Posterior cingulate gyrus (tissue), 11 donors: ENCODE measurements at regions not wholly inside any gene's neighbourhood (a gene's known extent, or its start where the extent isn't known, plus 50 kb on each side); places are given as distances from the start of the nearest gene placed in this dataset.

Experiments used
- DNase-seq, 10 donors: peaks; one replicate each; pipeline versions ENCODE4 v3.0.0 to v3.0.0-alpha.2; 2020 to 2021; ENCODE audit warnings: mixed read lengths in 3 of 10
- intact Hi-C: fragments of 100-400 bp; cut with DNase I; formaldehyde crosslinking; loops from one replicate; pipeline ENCODE4 v1.15.1; 2023

DNA sequence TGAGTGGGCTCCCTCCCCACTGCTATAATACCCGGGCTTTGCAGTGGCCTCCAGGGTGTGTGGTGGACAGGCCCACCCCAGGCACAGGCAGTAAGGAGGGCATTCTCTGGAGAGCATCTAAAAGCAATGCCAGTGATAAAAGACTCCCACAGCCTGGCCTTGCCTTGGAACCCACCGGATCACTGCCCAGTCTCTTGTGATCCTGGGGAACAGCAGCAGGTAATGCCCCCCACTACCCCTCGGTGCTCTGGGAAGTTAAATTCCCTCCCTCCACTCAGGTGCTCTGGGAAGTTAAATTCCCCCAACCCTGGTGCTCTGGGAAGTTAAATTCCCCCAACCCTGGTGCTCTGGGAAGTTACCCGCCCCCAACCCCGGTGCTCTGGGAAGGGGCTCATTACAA, 565.2 kb downstream of the TCERG1L start:
- intact Hi-C loops, result no loop called here
- DNase-seq, result peak in 2 of 10 donors; percentile 1 to 29

GRCh38 chr10:130747356-130747755, 564.2 kb downstream of the TCERG1L start:
- peak in 3 of 10 donors; percentile 3 to 19 (median 5) for DNase-seq
- intact Hi-C loops, result no loop called here

GRCh38 chr10:130747946-130748345, 563.6 kb downstream of the TCERG1L start:
- peak in 3 of 10 donors; percentile 1 to 14 (median 5) for DNase-seq
- intact Hi-C loops, result no loop called here

DNA sequence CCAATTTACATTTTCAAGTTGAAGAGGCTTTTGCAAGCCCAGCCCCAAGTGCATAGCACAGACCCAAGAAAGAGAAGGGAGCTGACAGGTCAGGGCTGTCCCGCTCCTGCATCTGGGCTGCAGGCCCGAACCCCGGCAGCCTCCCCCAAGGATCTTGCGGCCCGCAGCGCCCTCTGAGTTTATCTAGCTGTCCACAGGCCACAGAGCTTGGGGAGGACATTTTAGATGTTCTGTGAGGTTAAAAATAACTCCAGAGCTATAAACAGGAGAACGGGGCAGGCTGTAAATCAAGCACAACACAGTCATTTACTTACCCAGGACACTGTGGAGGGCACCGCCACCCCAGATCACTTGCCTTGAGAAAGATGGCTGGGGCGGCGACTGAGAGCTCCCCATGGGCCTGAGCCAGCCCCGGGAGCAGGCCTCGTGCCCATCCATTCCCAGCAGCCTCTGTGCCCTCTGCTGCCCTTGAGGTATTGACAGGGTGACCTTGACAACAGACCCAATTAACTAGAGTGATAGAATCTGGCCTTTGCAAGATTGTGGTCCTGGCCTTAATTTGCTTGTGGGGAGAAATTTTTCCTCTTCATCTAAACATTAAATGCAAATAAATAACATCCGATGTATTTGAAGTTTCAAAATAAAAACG, 563.0 kb downstream of the TCERG1L start:
- peak in 2 of 10 donors; percentile 5 to 79 for DNase-seq
- intact Hi-C loops, result no loop called here

GRCh38 chr10:130749911-130750310, 561.6 kb downstream of the TCERG1L start:
- peak in 2 of 10 donors; percentile 3 to 61 for DNase-seq

DNA sequence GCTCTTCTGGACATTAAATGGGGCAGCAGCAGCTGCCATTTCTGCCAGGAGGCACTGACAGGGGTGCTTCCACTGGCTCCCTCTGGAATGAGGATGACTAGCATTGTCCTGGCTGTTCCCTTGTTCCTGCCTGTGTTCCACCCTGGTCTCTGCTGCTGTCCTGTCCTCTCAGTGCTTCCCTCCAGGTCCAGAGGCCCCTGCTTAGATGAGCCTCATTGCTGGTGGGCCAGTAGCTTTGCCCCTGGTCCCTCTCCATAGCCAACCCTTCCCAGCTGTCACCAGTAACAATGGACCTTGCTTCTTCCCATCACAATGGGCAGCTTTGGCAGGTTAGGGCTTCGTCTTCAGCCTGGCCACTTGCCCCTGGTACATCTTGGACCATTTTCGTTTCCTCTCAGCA, 561.1 kb downstream of the TCERG1L start:
- intact Hi-C loops, result no loop called here
- DNase-seq, result peak in 2 of 10 donors; percentile 1 to 52

More at GRCh38 chr10:130749911-130750310, 561.6 kb downstream of the TCERG1L start:
- intact Hi-C loops, result no loop called here

- DNase-seq, result peak in 2 of 10 donors; percentile 7 to 84
- intact Hi-C loops, result no loop called here
Observed at GRCh38 chr10:130751106-130751840, 560.2 kb downstream of the TCERG1L start.

GRCh38 chr10:130751851-130752250, 559.7 kb downstream of the TCERG1L start:
- DNase-seq, result peak in 1 of 10 donors; percentile 40
- intact Hi-C loops, result no loop called here

- intact Hi-C loops, result no loop called here
- DNase-seq, result peak in 2 of 10 donors; percentile 1 to 68
Observed at GRCh38 chr10:130756651-130757050, 554.9 kb downstream of the TCERG1L start.

DNA sequence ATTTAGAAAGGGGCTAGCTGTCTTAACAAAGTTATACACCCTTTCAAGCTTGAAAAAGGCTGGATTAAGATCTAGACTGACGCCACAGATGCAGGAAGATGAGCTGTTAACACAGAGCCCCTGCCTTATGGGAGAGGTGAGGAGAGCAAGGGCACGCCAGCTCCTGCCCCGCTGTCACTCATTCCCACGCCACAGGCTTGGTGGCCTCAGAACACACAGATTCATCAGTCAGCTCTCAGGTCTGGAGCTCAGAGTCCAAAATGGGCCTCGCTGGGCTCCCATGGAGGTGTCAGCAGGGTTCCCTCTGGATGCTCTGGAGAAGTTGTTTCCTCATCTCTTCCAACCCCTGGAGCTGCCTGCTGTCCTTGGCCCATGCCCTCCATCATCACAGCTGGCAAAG, 554.2 kb downstream of the TCERG1L start:
- intact Hi-C loops, result no loop called here
- peak in 1 of 10 donors; percentile 31 for DNase-seq

DNA sequence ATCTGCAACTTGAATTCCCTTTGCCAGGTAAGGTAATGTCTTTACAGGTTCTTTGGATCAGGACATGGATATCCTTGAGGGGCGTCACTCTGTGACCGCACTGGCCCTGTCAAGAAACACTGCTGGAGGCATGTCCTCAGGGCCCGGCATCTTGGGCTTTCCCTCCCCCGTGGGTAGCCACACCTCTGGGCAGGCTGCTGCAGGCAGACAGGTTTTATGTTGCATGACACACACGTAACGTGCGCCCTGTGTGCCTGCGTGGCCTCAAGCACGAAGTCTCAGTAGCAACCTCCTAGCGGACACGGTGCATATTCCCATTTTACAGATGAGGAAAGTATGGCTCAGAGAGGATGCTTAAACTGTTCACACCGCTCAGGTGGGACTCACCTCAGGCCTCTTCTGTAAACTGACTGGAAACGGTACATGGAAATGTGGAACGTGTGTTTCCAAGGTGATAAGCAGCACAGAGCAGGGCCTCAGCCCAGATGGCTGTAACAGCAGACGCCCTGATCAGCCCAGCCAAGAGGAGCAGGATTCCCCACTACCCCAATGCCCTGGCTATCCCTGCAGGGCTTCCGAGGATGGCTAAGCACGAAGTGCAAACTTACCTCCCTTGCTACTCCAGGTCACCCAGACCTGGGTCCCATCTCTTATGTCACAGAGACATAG, 553.6 kb downstream of the TCERG1L start:
- peak in 1 of 10 donors; percentile 42 for DNase-seq
- intact Hi-C loops, result no loop called here

- peak in 1 of 10 donors; percentile 52 for DNase-seq
- intact Hi-C loops, result no loop called here
Observed at GRCh38 chr10:130758529-130758928, 553.0 kb downstream of the TCERG1L start.

- peak in 2 of 10 donors; percentile 47 to 58 for DNase-seq
Observed at GRCh38 chr10:130761032-130761575, 550.4 kb downstream of the TCERG1L start.

GRCh38 chr10:130761788-130762301, 549.7 kb downstream of the TCERG1L start:
- DNase-seq, result peak in 2 of 10 donors; percentile 35 to 41
- intact Hi-C loops, result no loop called here

More at GRCh38 chr10:130761032-130761575, 550.4 kb downstream of the TCERG1L start:
- intact Hi-C loops, result no loop called here

GRCh38 chr10:130762491-130762890, 549.0 kb downstream of the TCERG1L start:
- DNase-seq, result peak in 2 of 10 donors; percentile 31 to 49
- intact Hi-C loops, result no loop called here

DNA sequence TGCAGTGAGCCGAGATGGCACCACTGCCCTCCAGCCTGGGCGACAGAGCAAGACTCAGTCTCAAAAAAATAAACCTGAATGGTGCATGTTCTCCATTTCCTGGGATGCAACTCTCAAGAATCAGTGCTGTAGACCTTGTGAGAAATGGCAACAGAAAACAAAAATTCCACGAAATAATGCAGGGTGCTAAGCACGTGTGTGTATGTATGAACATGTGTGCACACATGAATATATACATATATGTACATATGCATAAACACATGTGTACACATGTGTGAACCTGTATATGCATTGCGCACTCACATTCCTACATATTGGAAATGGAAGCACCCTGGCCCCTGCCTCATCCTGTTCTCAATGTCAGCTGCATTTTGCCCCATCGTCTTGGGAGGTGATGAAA, 548.5 kb downstream of the TCERG1L start:
- intact Hi-C loops, result no loop called here
- DNase-seq, result no peak

DNA sequence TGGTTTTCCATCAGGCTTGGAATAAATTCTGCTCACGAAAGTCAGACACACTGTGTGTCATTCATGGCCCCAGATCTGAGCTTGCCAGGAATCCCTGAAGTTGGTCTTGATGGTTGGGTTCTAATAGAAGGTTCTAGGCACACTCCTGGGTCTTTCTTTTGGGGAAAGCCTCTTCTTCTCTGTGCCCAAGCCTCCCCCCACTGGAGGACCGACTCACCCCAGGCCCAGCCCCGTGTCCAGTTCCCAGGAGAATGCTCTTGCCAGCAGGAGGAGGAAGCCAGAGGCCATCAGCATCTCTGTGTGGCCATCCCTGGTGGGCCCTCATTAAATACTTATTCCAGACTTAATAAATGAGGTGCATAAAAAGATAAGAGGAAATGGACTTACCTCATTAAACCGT, 548.0 kb downstream of the TCERG1L start:
- intact Hi-C loops, result no loop called here
- DNase-seq, result peak in 3 of 10 donors; percentile 9 to 44 (median 10)

GRCh38 chr10:130764651-130765050, 546.9 kb downstream of the TCERG1L start:
- intact Hi-C loops, result no loop called here
- DNase-seq, result peak in 2 of 10 donors; percentile 21 to 70

- intact Hi-C loops, result no loop called here
- DNase-seq, result peak in 3 of 10 donors; percentile 32 to 56 (median 55)
Observed at GRCh38 chr10:130766071-130766470, 545.5 kb downstream of the TCERG1L start.

DNA sequence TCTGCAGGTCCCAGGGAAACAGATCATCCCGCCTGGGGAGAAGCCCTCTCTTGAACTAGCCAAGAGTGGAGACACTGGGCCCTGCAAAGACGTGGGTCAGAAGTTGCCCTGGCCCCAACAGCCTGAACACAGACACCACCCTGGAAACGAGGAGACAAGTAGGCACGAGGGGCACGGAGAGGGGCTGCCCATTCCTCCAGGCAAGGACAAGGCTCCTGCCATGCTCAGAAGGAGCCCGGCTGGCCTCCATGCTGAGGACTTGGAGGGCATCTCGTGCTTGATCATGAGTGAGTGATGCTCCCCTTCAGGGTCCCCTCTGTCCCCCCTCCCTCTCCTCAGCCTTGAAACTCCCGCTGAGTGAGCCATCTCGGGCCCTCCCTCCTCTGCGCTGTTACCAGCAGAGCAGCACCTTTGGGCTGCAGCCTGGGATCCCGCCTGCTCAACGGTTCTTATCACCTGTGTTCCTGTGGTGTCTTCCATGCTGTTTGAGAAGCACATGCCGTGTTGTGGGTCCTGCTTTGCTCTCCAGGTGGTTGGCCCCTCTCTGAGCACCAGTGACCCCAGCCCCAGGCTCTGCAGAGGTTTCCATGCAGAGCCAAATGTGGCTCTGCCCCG, 544.3 kb downstream of the TCERG1L start:
- intact Hi-C loops, result no loop called here
- peak in 2 of 10 donors; percentile 41 to 59 for DNase-seq
